H9 (cell line): ENCODE measurements at regions not wholly inside any gene's neighbourhood (a gene's known extent, or its start where the extent isn't known, plus 50 kb on each side); places are given as distances from the start of the nearest gene placed in this dataset.

ENCODE experiments used
- DNase-seq: peaks from one replicate; pipeline ENCODE4 v3.0.0-alpha.2; 2017
- H2AFZ ChIP-seq: one replicate; pipeline ENCODE4 v1.6.1; 2013; ENCODE audit warnings: mild to moderate bottlenecking, low read length, control low read depth, moderate library complexity
- H2AK5ac ChIP-seq: 2 replicates; pipeline ENCODE4 v1.6.1; 2013; ENCODE audit warnings: low read length, control low read depth, mixed read lengths; ENCODE audit not compliant: insufficient read length
- H2BK120ac ChIP-seq: one replicate; pipeline ENCODE4 v1.6.1; 2013; ENCODE audit warnings: low read depth, mild to moderate bottlenecking, low read length, control low read depth, inconsistent platforms; ENCODE audit not compliant: poor library complexity, severe bottlenecking
- H2BK12ac ChIP-seq: 2 replicates; pipeline ENCODE4 v1.6.1; 2013; ENCODE audit warnings: low read length, control low read depth, mixed read lengths, low read depth; ENCODE audit not compliant: insufficient read length
- H2BK15ac ChIP-seq: 2 replicates; pipeline ENCODE4 v1.6.1; 2013; ENCODE audit warnings: low read depth, low read length, control low read depth
- H2BK20ac ChIP-seq: one replicate; pipeline ENCODE4 v1.6.1; 2013; ENCODE audit warnings: low read depth, mild to moderate bottlenecking, low read length, control low read depth, inconsistent platforms; ENCODE audit not compliant: poor library complexity, severe bottlenecking
- H2BK5ac ChIP-seq: 2 replicates; pipeline ENCODE4 v1.6.1; 2013; ENCODE audit warnings: low read length, control low read depth, mixed read lengths; ENCODE audit not compliant: insufficient read length
- H3K14ac ChIP-seq: 2 replicates; pipeline ENCODE4 v1.6.1; 2013; ENCODE audit warnings: low read length, control low read depth; ENCODE audit not compliant: insufficient read depth
- H3K18ac ChIP-seq: 2 replicates; pipeline ENCODE4 v1.6.1; 2013; ENCODE audit warnings: low read depth, mild to moderate bottlenecking, mixed read lengths, low read length, control low read depth; ENCODE audit not compliant: insufficient read length
- H3K23ac ChIP-seq: 2 replicates; pipeline ENCODE4 v1.6.1; 2013; ENCODE audit warnings: low read length, control low read depth, mixed read lengths, low read depth; ENCODE audit not compliant: insufficient read length
- H3K23me2 ChIP-seq: 2 replicates; pipeline ENCODE4 v1.6.1; 2013; ENCODE audit warnings: low read depth, mild to moderate bottlenecking, mixed read lengths, low read length, control low read depth; ENCODE audit not compliant: insufficient read length, poor library complexity, severe bottlenecking
- H3K27ac ChIP-seq: 2 replicates; pipeline ENCODE4 v1.5.1; 2013; ENCODE audit warnings: low read length, control low read depth, mixed read lengths, low read depth; ENCODE audit not compliant: insufficient read length
- H3K27me3 ChIP-seq: 2 replicates; pipeline ENCODE4 v1.6.1; 2013; ENCODE audit warnings: low read length, control low read depth, inconsistent platforms; ENCODE audit not compliant: insufficient read depth
- H3K4ac ChIP-seq: 2 replicates; pipeline ENCODE4 v1.6.1; 2013; ENCODE audit warnings: low read depth, mild to moderate bottlenecking, control low read depth, inconsistent platforms, low read length, moderate library complexity
- H3K4me1 ChIP-seq: 2 replicates; pipeline ENCODE4 v1.6.1; 2013; ENCODE audit warnings: low read length, control low read depth, inconsistent platforms; ENCODE audit not compliant: insufficient read depth
- H3K4me2 ChIP-seq: 2 replicates; pipeline ENCODE4 v1.6.1; 2013; ENCODE audit warnings: low read length, control low read depth, mixed read lengths; ENCODE audit not compliant: insufficient read length, insufficient read depth
- H3K56ac ChIP-seq: 2 replicates; pipeline ENCODE4 v1.6.1; 2013; ENCODE audit warnings: low read depth, mild to moderate bottlenecking, mixed read lengths, low read length, control low read depth; ENCODE audit not compliant: insufficient read length
- H3K79me1 ChIP-seq: 2 replicates; pipeline ENCODE4 v1.6.1; 2013; ENCODE audit warnings: low read depth, mild to moderate bottlenecking, moderate library complexity, low read length, control low read depth, inconsistent platforms; ENCODE audit not compliant: insufficient read depth, poor library complexity, severe bottlenecking
- H3K79me2 ChIP-seq: 2 replicates; pipeline ENCODE4 v1.6.1; 2013; ENCODE audit warnings: low read length, control low read depth, inconsistent platforms; ENCODE audit not compliant: insufficient read depth
- H3K9ac ChIP-seq: 2 replicates; pipeline ENCODE4 v1.6.1; 2013; ENCODE audit warnings: low read length, control low read depth, mixed read lengths; ENCODE audit not compliant: insufficient read length; ENCODE audit errors: extremely low read depth
- H3K9me3 ChIP-seq: one replicate; pipeline ENCODE4 v1.6.1; 2013; ENCODE audit warnings: low read depth, low read length, inconsistent platforms; ENCODE audit not compliant: control insufficient read depth
- H3T11ph ChIP-seq: one replicate; pipeline ENCODE4 v1.6.1; 2013; ENCODE audit warnings: mild to moderate bottlenecking, low read length, control low read depth, inconsistent platforms
- H4K20me1 ChIP-seq: one replicate; pipeline ENCODE4 v1.6.1; 2013; ENCODE audit not compliant: control insufficient read depth, insufficient read length, insufficient read depth
- H4K5ac ChIP-seq: 2 replicates; pipeline ENCODE4 v1.6.1; 2013; ENCODE audit warnings: low read depth, mild to moderate bottlenecking, mixed read lengths, low read length, control low read depth; ENCODE audit not compliant: insufficient read length
- H4K8ac ChIP-seq: replicated peaks from 2 replicates; pipeline ENCODE4 v1.6.1; 2013; ENCODE audit warnings: low read length, control low read depth, mixed read lengths, low read depth; ENCODE audit not compliant: insufficient read length
- H4K91ac ChIP-seq: 2 replicates; pipeline ENCODE4 v1.6.1; 2013; ENCODE audit warnings: low read depth, mild to moderate bottlenecking, moderate library complexity, mixed read lengths, low read length, control low read depth; ENCODE audit not compliant: insufficient read length
- H3K27ac Mint-ChIP-seq, 3 experiments: 2 replicates in 2 of 3; 3 replicates in 1 of 3; pipeline ENCODE4 v1.8.0; 2020 to 2021; ENCODE audit warnings: mixed read lengths in 3 of 3, mild to moderate bottlenecking in 1 of 3, moderate library complexity in 1 of 3
- H3K27me3 Mint-ChIP-seq: 2 replicates; pipeline ENCODE4 v1.8.0; 2021; ENCODE audit warnings: low read depth, mild to moderate bottlenecking, moderate library complexity, mixed read lengths
- H3K36me3 Mint-ChIP-seq, 3 experiments: 2 replicates in 2 of 3; 3 replicates in 1 of 3; pipeline ENCODE4 v1.8.0; 2020 to 2021; ENCODE audit warnings: low read depth in 3 of 3, mixed read lengths in 3 of 3; ENCODE audit not compliant: insufficient read depth in 1 of 3
- H3K4me1 Mint-ChIP-seq, 2 experiments: 2 replicates each; pipeline ENCODE4 v1.8.0; 2020; ENCODE audit warnings: mixed read lengths in 2 of 2
- H3K4me3 Mint-ChIP-seq, 2 experiments: 2 replicates in 1 of 2; 3 replicates in 1 of 2; pipeline ENCODE4 v1.8.0; 2020 to 2021; ENCODE audit warnings: mild to moderate bottlenecking in 2 of 2, mixed read lengths in 2 of 2, moderate library complexity in 1 of 2
- H3K9me3 Mint-ChIP-seq, 2 experiments: 2 replicates in 1 of 2; 3 replicates in 1 of 2; pipeline ENCODE4 v1.8.0; 2020; ENCODE audit warnings: mild to moderate bottlenecking in 2 of 2, mixed read lengths in 2 of 2, moderate library complexity in 1 of 2
- CTCF ChIP-seq: fragments of 200-600 bp; sonication (generic); conservative IDR thresholded peaks from 3 replicates; pipeline ENCODE4 v1.8.0; 2021; ENCODE audit warnings: antibody characterized with exemption, mild to moderate bottlenecking
- WGBS: extraction: QIAGEN DNeasy Blood & Tissue Kit; methylation state at CpG from one replicate; pipeline ENCODE4 v1.1.7; 2013; ENCODE audit warnings: missing lambda C conversion rate, low lambda C conversion rate, mixed read lengths; ENCODE audit not compliant: insufficient read length; ENCODE audit errors: extremely low coverage; 5-methylcytosine and 5-hydroxymethylcytosine counted together

GRCh38 chr5:2917524-2917923 lies 166.0 kb upstream of the IRX2 start:
- Histone ChIP-seq H2BK20ac (no peak overlapping the region), H3K18ac (no peak overlapping the region), H4K91ac (no peak overlapping the region), H3T11ph (no peak overlapping the region), H3K79me1 (no peaks in the 10 kb centered on the region), H2AK5ac (no peak overlapping the region), H2BK15ac (no peak overlapping the region), H3K9ac (no peak overlapping the region), H3K4me1 (peaks cover 4% of the 10 kb centered on the region; the same call in 1 of the 2 replicates), H3K27ac (no peak overlapping the region), H3K79me2 (no peaks in the 10 kb centered on the region), H3K4me2 (no peak overlapping the region), H2BK12ac (no peak overlapping the region), H3K9me3 (peaks cover 14% of the 10 kb centered on the region), H3K23ac (no peak overlapping the region), H4K8ac (no peak overlapping the region), H4K20me1 (no peaks in the 10 kb centered on the region), H2BK5ac (no peak overlapping the region), H4K5ac (no peak overlapping the region), H3K23me2 (no peaks in the 10 kb centered on the region), H2AFZ (no peak overlapping the region), H2BK120ac (no peak overlapping the region), H3K27me3 (no peaks in the 10 kb centered on the region), H3K14ac (no peak overlapping the region), H3K56ac (no peak overlapping the region), H3K4ac (no peak overlapping the region)
- peaks cover 7 to 18% (median 12%) of the 10 kb centered on the region in 3 experiments; a peak in 5 of 7 replicates for H3K36me3 Mint-ChIP-seq
- H3K4me3 Mint-ChIP-seq, result no peak overlapping the region
- peak overlapping the region in 1 of 3 experiments; percentile 34; a peak in 1 of 7 replicates for H3K27ac Mint-ChIP-seq
- H3K4me1 Mint-ChIP-seq, result peaks cover 54 to 56% of the 10 kb centered on the region in 2 experiments
- no CpG with 5 or more reads among the region's 19 CpGs for WGBS
- H3K9me3 Mint-ChIP-seq, result peaks cover 11 to 14% of the 10 kb centered on the region in 2 experiments
- DNase-seq, result no peak
- TF ChIP-seq CTCF, result no peak
- peaks cover 11% of the 10 kb centered on the region for H3K27me3 Mint-ChIP-seq
